GM19240 (cell line): ENCODE measurements at regions not wholly inside any gene's neighbourhood (a gene's known extent, or its start where the extent isn't known, plus 50 kb on each side); places are given as distances from the start of the nearest gene placed in this dataset.

Experiments used
- DNase-seq: peaks from one replicate; pipeline ENCODE4 v3.0.0; 2011; ENCODE audit warnings: low spot score; ENCODE audit not compliant: insufficient read length

GRCh38 chr22:26891429-26891828, 234.0 kb downstream of the MIAT start:
- DNase-seq: no peak

- no peak for DNase-seq
Observed at GRCh38 chr22:26892166-26893041, 235.0 kb downstream of the MIAT start.

GRCh38 chr22:26893173-26894110, 236.1 kb downstream of the MIAT start:
- DNase-seq: no peak

GRCh38 chr22:26894362-26894761, 237.0 kb downstream of the MIAT start:
- DNase-seq: no peak

DNA sequence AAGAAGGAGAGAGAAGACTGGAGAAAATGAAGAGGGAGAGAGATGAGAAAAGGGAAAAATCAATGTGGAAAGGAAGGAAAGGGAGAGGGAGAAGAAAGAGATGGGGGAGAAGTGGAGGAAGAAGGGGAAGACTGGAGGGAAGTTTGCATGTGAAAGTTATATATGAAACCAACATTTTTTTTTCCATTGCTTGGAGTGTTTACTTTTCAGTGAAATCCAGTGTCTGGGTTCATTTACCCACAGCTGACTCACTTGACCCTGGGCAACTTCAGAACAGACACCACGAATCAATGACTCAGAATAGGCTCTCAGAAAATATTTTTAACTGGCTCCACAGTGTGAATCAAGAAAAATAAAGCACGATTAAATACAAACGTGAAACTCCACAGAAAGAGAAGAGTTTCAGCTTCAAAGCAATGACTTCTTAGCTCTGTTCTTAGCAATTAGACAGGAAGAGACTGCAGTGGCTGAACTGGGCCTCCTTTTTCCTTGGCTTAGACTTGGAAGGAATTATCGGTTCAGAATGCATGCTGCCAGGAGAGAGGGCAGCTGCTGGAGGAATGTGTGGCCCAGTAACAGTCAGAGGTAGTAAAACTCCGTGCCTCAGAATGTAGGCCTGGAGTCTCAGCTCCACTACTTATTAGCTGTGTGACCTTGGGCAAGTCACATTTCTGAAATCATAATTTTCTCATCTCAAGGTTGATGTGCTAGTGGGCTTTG, 237.5 kb downstream of the MIAT start:
- DNase-seq: no peak

DNA sequence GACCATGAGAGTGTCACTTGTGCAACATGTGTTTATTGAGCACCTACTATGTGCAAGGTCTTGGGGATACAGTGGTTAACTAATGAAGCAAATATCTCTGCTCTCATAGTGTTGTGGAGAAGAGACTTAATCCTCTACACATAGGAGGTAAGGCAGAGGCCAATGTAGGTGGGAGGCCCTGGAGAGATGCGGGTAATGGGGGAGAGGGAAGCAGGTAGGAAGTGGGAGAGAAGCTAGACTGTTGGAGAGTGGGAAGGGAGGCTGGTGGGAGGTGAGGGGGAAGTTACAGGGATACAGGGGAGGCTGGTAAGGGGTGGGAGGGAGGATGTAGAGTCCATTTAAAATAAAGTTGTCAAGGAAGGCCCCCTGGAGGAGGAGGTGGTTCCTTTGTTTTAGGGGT, 240.0 kb downstream of the MIAT start:
- no peak for DNase-seq

- no peak for DNase-seq
Observed at GRCh38 chr22:26898946-26899605, 241.7 kb downstream of the MIAT start.

DNA sequence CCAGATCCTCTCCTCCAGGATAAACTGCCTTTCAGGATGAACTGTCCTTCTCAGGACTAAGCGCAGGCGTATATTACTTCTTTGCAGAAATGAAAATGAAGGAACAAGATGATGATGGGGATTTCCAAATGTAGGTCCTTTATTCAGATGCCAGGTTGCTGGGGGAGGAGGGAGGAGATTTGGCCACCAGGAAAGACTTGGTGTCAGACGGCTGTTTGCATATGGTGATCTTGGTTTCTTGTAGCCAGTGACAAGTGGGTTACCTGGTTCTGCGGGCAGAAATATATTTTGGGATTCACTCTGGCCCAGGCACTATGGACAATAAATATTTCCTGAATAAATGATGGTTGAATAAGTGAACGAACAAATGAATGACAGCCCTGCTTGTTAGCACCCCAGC, 243.4 kb downstream of the MIAT start:
- no peak for DNase-seq

GRCh38 chr22:26901198-26901816, 243.9 kb downstream of the MIAT start:
- DNase-seq: no peak

GRCh38 chr22:26902401-26903029, 245.1 kb downstream of the MIAT start:
- DNase-seq: no peak

DNA sequence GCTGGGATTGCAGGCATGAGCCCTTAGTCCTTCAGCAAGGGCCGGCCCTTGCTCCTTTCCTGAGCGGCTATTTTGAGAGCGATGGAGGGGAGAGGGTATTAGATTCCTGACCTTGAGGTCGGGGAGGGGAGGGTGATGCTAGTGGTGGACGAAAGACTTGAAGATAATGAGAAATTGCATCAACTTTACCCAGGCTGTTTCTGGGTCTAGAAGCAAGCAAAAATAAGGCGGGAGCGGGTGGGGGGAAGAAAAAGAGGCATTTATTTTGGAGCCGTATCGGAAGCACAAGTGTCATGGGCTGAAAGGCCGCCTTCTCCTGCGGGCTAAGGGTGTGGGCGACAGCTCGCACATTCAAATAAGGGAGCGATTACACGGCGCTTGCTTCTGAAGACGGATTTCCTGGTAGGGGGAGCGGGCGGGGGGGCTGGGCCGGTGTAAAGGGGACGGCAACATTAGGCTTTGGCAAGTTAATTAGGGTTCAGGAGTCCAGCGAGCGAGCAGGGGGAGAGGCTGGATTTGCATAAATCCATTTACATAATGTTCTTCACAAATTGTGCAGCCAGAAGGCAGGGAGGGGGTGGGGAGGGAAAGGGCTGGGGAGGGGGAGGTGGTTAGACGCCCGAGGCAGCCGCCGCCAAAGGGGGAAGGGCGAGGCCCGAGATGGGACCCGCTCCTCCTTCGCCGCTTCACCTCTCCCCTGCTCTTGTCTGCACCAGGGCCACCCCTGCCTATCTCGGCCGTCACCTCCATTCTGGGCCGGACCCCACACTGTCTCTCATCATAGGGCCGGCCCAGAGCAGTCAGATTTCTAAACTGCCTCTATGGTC, 245.9 kb downstream of the MIAT start:
- no peak for DNase-seq

DNA sequence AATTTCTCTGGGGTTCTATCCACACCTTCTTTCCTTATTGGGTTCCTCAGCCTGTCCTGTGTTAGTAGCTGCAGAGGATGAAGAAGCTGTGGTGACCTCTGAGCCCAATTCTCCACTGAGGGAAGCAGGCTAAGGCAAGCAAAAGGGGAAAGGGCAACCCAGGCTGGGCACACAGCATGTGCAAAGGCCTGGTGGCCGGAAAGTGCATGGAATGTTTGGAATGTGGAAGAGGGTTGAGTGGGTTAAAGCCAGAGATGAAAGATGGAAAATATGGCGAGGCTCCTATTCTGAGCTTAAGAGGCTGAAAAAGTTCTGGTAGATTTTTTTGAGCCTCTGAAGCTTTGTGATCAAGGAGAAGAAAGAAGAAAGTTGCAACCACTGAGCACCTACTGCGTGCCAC, 247.1 kb downstream of the MIAT start:
- DNase-seq: no peak

- no peak for DNase-seq
Observed at GRCh38 chr22:26905076-26905475, 247.7 kb downstream of the MIAT start.

DNA sequence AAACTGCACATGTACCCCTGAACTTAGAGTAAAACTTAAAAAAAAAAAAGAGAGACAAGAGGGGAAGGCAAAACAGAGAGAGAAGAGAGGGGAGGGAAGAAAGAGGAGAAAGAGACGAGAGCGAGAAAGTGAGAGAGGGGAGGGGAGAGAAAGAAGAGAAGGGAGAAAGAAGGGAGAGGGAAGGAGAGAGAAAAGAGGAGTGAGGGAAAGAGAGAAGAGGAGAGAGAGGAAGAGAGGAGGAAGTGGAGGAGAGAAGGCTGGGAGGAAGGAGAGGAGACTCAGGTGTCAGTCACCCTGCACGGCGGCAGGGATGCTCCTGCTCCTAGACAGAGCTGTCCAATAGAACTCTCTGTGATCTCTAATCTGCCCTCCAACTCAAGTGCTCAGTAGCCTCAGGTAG, 248.3 kb downstream of the MIAT start:
- DNase-seq: no peak

DNA sequence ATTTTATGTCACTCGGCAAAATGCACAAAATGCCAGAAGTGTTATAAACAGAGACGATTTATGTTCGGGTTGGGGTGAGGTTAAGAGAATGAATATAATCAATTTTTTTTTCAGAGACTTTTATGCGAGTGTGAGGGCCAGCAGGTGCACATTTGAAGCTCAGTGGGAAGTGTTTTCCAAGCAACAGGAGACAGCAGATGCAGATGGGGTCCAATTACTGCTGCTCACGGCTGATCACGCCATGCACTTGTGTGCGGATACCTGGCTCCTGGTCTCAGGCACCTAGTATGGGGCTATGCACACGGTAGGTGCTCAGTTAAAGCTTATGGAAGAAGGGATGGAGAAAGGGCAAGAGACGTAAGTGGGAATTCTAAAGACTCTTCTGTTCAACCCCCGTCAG, 249.1 kb downstream of the MIAT start:
- no peak for DNase-seq

- no peak for DNase-seq
Observed at GRCh38 chr22:26907366-26907765, 250.0 kb downstream of the MIAT start.

- no peak for DNase-seq
Observed at GRCh38 chr22:26910845-26911244, 253.5 kb downstream of the MIAT start.

DNA sequence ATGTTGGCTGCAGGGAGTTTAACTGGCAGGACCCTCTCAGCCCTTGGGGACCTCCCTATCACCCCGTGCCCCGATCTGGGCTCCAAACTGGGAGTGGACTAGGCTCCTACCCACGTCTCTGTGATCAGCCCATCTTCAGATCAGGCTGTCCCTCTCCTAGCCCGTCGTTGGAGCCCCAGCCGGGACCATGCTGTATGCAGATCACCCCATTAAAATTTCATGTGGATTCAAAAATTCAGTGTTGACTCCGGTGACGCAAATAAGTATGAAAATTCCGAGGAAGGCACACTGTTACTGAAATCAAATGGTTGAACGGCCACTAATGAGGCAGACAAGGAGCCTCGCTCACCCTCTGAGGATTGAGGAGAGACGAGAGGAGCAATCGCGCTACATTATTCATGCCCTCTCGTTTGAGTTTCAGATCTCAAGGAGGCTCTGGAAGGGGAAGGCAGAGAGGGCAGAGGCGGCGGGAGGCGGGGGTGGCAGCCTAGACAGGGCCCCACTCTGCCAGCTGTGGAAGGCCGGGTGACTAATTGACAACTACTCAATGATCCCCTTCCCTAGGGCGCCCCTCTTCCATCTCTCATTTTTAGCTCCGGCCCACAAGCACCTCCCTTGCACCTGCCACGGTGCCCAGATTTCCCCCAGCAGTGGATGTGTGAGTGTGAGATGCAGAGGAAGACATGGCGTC, 255.4 kb downstream of the MIAT start:
- DNase-seq: no peak
